ENCODE measurements at regions not wholly inside any gene's neighbourhood (a gene's known extent, or its start where the extent isn't known, plus 50 kb on each side); places are given as distances from the start of the nearest gene placed in this dataset.

DNA sequence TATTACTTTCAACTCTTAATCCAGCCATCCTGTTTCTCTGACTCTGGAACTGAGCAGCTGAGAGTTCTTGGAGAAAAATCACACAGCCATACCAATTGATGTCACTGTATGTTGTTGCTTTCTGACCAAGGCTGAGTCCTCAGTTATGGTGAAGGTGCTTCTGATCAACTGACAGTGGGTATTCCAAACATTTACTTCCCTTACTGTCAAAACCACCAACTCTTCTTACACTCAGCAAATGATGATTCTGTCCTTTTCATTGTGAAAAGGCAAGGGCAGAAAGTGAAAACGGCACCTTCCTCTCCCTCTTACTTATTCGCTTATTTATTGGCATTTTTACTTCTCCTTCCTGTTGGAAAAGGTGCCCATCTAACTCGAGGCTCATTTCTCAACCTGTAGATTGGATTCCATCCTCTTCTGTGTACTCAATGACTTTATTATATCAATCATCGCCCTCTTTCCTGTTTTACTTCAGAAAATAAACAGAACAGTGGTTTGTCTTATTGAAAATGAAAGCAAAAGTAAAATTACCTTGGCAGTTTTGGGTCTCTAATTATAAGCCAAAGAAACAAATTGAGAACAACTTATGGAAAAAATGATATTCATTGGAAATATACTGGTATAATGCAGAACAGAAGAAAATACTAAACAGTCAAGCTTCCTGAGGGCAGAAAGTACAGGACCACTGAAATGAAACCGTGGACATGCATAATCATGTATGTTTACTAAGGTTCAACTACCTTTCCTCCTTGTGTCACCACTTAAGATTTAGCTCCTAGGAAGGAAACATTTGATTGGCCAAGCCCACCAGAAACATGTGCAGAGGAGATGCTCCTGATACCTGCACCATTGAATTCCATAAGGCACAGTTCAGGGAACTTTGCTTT lies 104.5 kb upstream of the CHD1 start:
- TF ChIP-seq, protein P1, sequence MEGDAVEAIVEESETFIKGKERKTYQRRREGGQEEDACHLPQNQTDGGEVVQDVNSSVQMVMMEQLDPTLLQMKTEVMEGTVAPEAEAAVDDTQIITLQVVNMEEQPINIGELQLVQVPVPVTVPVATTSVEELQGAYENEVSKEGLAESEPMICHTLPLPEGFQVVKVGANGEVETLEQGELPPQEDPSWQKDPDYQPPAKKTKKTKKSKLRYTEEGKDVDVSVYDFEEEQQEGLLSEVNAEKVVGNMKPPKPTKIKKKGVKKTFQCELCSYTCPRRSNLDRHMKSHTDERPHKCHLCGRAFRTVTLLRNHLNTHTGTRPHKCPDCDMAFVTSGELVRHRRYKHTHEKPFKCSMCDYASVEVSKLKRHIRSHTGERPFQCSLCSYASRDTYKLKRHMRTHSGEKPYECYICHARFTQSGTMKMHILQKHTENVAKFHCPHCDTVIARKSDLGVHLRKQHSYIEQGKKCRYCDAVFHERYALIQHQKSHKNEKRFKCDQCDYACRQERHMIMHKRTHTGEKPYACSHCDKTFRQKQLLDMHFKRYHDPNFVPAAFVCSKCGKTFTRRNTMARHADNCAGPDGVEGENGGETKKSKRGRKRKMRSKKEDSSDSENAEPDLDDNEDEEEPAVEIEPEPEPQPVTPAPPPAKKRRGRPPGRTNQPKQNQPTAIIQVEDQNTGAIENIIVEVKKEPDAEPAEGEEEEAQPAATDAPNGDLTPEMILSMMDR (IDR thresholded peaks at IDR 0.05; ENCODE audit: low read depth, low read length, poor library complexity, severe bottlenecking), result no peak
- TF ChIP-seq EZH2phosphoT487 (IDR thresholded peaks at IDR 0.05; ENCODE audit: borderline replicate concordance, low read length), result no peak
